ENCODE measurements at regions not wholly inside any gene's neighbourhood (a gene's known extent, or its start where the extent isn't known, plus 50 kb on each side); places are given as distances from the start of the nearest gene placed in this dataset.

DNA sequence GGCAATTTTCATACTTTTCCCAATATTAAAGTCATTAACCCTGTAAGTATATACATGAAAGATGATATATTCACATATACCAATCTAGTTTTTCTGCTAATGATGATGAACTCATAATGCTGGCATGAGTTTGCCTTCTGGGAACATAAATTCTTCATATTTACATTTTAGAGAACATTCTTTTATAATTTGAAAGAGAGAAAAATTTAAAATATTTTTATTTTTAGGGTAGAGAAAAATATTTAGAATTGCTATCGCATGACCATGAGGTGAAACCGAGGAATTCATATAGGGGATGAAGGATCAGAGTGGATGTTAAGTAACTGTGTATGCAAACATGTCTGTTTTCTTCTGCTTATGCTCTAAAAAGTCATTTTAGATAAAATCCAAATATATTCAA lies 825.3 kb upstream of the FLRT2 start:
- CTCF ChIA-PET, result no interaction called here
- H3K4me2 ChIP-seq, result no peak overlapping the region
- H3K9me3 ChIP-seq, result no peaks in the 10 kb centered on the region
- ATAC-seq, result no peak
- DNase-seq (ENCODE audit: low read depth in 1 of 2, low spot score in 1 of 2), result no peak
- H3K4me3 ChIP-seq, result no peak overlapping the region
- TF ChIP-seq HEYL (CRISPR knock-in tag; IDR thresholded peaks at IDR 0.05) (no peak), EHF (CRISPR knock-in tag; IDR thresholded peaks at IDR 0.05) (no peak), SREBF2 (IDR thresholded peaks at IDR 0.05) (no peak), ZNF302 (CRISPR knock-in tag; IDR thresholded peaks at IDR 0.05) (no peak), KDM5A (IDR thresholded peaks at IDR 0.05) (no peak), POLR2A (IDR thresholded peaks at IDR 0.05; ENCODE audit: low read length) (no peak)
- TF ChIP-seq, protein P1, sequence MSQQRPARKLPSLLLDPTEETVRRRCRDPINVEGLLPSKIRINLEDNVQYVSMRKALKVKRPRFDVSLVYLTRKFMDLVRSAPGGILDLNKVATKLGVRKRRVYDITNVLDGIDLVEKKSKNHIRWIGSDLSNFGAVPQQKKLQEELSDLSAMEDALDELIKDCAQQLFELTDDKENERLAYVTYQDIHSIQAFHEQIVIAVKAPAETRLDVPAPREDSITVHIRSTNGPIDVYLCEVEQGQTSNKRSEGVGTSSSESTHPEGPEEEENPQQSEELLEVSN (IDR thresholded peaks at IDR 0.05; ENCODE audit: borderline replicate concordance, low read depth), result no peak
- FAIRE-seq, result no peak
- 33% methylated on average over 2 of the region's 2 CpGs for WGBS (ENCODE audit: missing lambda C conversion rate)
- POLR2A ChIA-PET, result no interaction called here
- H3K4me1 ChIP-seq, result no peaks in the 10 kb centered on the region
- H3K27ac ChIP-seq, result no peak overlapping the region

DNA sequence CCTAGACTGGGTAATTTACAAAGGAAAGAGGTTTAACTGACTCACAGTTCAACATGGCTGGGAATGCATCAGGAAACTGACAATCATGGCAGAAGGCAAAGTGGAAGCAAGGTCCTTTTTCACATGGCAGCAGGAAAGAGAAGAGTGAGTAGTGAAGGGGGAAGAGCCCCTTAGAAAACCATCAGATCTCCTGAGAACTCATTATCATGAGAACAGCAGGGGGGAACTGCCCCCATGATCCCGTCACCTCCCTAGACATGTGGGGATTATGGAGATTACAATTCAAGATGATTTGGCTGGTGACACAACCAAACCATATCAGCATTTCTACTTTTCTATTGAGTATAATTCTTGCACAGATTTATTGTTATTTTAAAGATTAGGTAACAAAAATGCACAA lies 822.1 kb upstream of the FLRT2 start:
- no peaks in the 10 kb centered on the region for H3K4me1 ChIP-seq
- H3K27ac ChIP-seq, result no peak overlapping the region
- ChIA-PET CTCF (no interaction called here), POLR2A (no interaction called here)
- no peaks in the 10 kb centered on the region for H3K9me3 ChIP-seq
- no peak overlapping the region for H3K4me3 ChIP-seq
- TF ChIP-seq, protein P2, sequence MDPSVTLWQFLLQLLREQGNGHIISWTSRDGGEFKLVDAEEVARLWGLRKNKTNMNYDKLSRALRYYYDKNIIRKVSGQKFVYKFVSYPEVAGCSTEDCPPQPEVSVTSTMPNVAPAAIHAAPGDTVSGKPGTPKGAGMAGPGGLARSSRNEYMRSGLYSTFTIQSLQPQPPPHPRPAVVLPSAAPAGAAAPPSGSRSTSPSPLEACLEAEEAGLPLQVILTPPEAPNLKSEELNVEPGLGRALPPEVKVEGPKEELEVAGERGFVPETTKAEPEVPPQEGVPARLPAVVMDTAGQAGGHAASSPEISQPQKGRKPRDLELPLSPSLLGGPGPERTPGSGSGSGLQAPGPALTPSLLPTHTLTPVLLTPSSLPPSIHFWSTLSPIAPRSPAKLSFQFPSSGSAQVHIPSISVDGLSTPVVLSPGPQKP (IDR thresholded peaks at IDR 0.05; ENCODE audit: low read depth, low read length), result no peak
- TF ChIP-seq, protein P3, sequence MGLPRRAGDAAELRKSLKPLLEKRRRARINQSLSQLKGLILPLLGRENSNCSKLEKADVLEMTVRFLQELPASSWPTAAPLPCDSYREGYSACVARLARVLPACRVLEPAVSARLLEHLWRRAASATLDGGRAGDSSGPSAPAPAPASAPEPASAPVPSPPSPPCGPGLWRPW (IDR thresholded peaks at IDR 0.05), result no peak
- TF ChIP-seq KDM1A (IDR thresholded peaks at IDR 0.05; ENCODE audit: low read depth) (no peak), POLR2A (IDR thresholded peaks at IDR 0.05; ENCODE audit: low read length) (no peak), RAD21 (conservative IDR thresholded peaks at IDR 0.05 in 1 of 2, IDR thresholded peaks at IDR 0.05 in 1 of 2) (no peak)
- TF ChIP-seq, protein P4, sequence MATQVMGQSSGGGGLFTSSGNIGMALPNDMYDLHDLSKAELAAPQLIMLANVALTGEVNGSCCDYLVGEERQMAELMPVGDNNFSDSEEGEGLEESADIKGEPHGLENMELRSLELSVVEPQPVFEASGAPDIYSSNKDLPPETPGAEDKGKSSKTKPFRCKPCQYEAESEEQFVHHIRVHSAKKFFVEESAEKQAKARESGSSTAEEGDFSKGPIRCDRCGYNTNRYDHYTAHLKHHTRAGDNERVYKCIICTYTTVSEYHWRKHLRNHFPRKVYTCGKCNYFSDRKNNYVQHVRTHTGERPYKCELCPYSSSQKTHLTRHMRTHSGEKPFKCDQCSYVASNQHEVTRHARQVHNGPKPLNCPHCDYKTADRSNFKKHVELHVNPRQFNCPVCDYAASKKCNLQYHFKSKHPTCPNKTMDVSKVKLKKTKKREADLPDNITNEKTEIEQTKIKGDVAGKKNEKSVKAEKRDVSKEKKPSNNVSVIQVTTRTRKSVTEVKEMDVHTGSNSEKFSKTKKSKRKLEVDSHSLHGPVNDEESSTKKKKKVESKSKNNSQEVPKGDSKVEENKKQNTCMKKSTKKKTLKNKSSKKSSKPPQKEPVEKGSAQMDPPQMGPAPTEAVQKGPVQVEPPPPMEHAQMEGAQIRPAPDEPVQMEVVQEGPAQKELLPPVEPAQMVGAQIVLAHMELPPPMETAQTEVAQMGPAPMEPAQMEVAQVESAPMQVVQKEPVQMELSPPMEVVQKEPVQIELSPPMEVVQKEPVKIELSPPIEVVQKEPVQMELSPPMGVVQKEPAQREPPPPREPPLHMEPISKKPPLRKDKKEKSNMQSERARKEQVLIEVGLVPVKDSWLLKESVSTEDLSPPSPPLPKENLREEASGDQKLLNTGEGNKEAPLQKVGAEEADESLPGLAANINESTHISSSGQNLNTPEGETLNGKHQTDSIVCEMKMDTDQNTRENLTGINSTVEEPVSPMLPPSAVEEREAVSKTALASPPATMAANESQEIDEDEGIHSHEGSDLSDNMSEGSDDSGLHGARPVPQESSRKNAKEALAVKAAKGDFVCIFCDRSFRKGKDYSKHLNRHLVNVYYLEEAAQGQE (IDR thresholded peaks at IDR 0.05), result no peak
- H3K4me2 ChIP-seq, result no peak overlapping the region
- DNase-seq (ENCODE audit: low read depth in 1 of 2, low spot score in 1 of 2), result no peak
- no peak for ATAC-seq
- FAIRE-seq, result no peak
- 7% methylated on average over 1 of the region's 1 CpG for WGBS (ENCODE audit: missing lambda C conversion rate)

DNA sequence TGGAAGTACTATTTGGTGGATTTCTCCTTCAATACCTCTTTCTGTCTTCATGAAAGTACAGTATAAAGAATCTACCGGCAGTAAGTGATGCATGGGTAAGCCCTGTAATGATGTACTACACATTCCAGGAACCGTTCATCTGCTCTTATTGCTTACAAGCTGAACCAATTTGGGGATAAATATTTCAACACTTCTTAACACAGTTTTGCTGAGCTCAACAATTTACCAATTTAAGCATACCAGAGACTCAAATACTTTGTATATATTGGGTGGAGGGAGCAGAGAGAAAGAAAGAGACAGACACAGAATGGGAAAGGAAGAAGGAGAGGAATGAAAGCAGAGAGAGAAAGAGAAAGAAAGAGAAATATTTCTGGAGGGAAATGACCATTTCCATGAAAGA lies 821.1 kb upstream of the FLRT2 start:
- no peak for FAIRE-seq
- H3K4me3 ChIP-seq, result no peak overlapping the region
- H3K4me2 ChIP-seq, result no peak overlapping the region
- ATAC-seq, result no peak
- no peaks in the 10 kb centered on the region for H3K9me3 ChIP-seq
- ChIA-PET POLR2A (no interaction called here), CTCF (no interaction called here)
- 19% methylated on average over 2 of the region's 2 CpGs for WGBS (ENCODE audit: missing lambda C conversion rate)
- H3K27ac ChIP-seq, result no peak overlapping the region
- no peaks in the 10 kb centered on the region for H3K4me1 ChIP-seq
- TF ChIP-seq SMC3 (IDR thresholded peaks at IDR 0.05) (no peak), MAFK (IDR thresholded peaks at IDR 0.05; ENCODE audit: partially characterized antibody) (peak; percentile 24)
- no peak for DNase-seq (ENCODE audit: low read depth in 1 of 2, low spot score in 1 of 2)

DNA sequence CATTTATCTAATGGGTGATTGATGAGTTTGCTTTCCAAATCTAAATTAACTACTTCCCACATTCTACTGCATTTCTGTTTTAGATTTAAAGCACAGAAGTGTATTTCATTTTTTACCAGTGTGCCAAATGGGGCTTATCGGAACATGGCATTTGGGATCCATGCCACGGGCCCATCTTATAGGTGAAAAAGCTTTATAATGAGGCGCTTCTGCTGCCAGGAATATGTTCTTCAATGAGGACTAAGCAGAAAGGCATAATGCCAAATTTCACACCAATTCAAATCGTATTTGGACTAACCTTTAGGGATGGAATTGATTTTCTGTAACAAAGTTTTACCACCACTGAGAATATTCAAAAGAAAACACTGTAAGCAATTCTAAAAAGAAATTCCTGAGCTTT lies 803.5 kb upstream of the FLRT2 start:
- no peak for ATAC-seq
- Histone ChIP-seq H3K27ac (no peak overlapping the region), H3K4me2 (no peak overlapping the region), H3K4me3 (no peak overlapping the region), H3K4me1 (no peaks in the 10 kb centered on the region), H3K9me3 (no peaks in the 10 kb centered on the region)
- ChIA-PET CTCF (no interaction called here), POLR2A (no interaction called here)
- no peak for DNase-seq (ENCODE audit: low read depth in 1 of 2, low spot score in 1 of 2)
- no peak for FAIRE-seq
- TF ChIP-seq ZC3H11A (IDR thresholded peaks at IDR 0.05) (no peak), FOSL2 (IDR thresholded peaks at IDR 0.05) (no peak), FOSL2 (CRISPR knock-in tag; IDR thresholded peaks at IDR 0.05) (no peak), KDM5A (IDR thresholded peaks at IDR 0.05) (no peak)
- TF ChIP-seq, protein P5, sequence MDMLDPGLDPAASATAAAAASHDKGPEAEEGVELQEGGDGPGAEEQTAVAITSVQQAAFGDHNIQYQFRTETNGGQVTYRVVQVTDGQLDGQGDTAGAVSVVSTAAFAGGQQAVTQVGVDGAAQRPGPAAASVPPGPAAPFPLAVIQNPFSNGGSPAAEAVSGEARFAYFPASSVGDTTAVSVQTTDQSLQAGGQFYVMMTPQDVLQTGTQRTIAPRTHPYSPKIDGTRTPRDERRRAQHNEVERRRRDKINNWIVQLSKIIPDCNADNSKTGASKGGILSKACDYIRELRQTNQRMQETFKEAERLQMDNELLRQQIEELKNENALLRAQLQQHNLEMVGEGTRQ (IDR thresholded peaks at IDR 0.05), result no peak
- WGBS (ENCODE audit: missing lambda C conversion rate), result 23% methylated on average over 4 of the region's 4 CpGs
